HEK293 (cell line): ENCODE measurements at regions not wholly inside any gene's neighbourhood (a gene's known extent, or its start where the extent isn't known, plus 50 kb on each side); places are given as distances from the start of the nearest gene placed in this dataset.

Experiments
- CTCF ChIA-PET: fragments of 350-600 bp; formaldehyde crosslinking; extraction: SDS; loops from one replicate; lab custom pipeline; 2021; ENCODE audit warnings: antibody characterized with exemption; lab: Yijun Ruan, JAX
- POLR2A ChIA-PET: fragments of 300-600 bp; formaldehyde crosslinking; extraction: SDS; loops from one replicate; lab custom pipeline; 2020; ENCODE audit warnings: antibody characterized with exemption, inconsistent platforms; lab: Yijun Ruan, JAX
- H3K27ac ChIP-seq: fragments of 200-500 bp; sonication (Bioruptor generic); 2 replicates; pipeline ENCODE4 v1.5.1; 2014; ENCODE audit warnings: low read depth, low read length, control low read depth, inconsistent platforms; ENCODE audit errors: extremely low read depth
- H3K36me3 ChIP-seq, 2 experiments: fragments of 200-500 bp in 1 of 2; sonication (Bioruptor generic) in 1 of 2; 1 replicate in 1 of 2; 2 replicates in 1 of 2; pipeline ENCODE4 v1.5.1; 2014 to 2017; ENCODE audit warnings: inconsistent platforms in 2 of 2, low read length in 2 of 2; ENCODE audit not compliant: control insufficient read depth in 2 of 2, insufficient read depth in 1 of 2
- H3K4me1 ChIP-seq: fragments of 200-500 bp; sonication (Bioruptor generic); 2 replicates; pipeline ENCODE4 v1.5.1; 2014; ENCODE audit warnings: mild to moderate bottlenecking, low read length, inconsistent platforms; ENCODE audit not compliant: control insufficient read depth, insufficient read depth
- H3K4me3 ChIP-seq: 2 replicates; pipeline ENCODE4 v1.5.1; 2011; ENCODE audit warnings: low read depth, mild to moderate bottlenecking, control low read depth, low read length, moderate library complexity
- H3K9me3 ChIP-seq: fragments of 200-500 bp; sonication (Bioruptor generic); 2 replicates; pipeline ENCODE4 v1.5.1; 2014; ENCODE audit warnings: low read depth, low read length, inconsistent platforms; ENCODE audit not compliant: control insufficient read depth, insufficient read depth
- BCL6B ChIP-seq: fragments of 450-650 bp; formaldehyde crosslinking; IDR thresholded peaks from 2 replicates; pipeline ENCODE4 v1.5.1; 2017; ENCODE audit warnings: missing biosample characterization, missing genetic modification characterization
- KLF7 ChIP-seq: fragments of 450-650 bp; formaldehyde crosslinking; IDR thresholded peaks from 2 replicates; pipeline ENCODE4 v1.5.1; 2016; ENCODE audit warnings: missing biosample characterization, missing genetic modification characterization, borderline replicate concordance
- KLF9 ChIP-seq: fragments of 450-650 bp; formaldehyde crosslinking; IDR thresholded peaks from 2 replicates; pipeline ENCODE4 v1.5.1; 2016; ENCODE audit warnings: missing biosample characterization, missing genetic modification characterization, low read depth
- MZF1 ChIP-seq: fragments of 450-650 bp; formaldehyde crosslinking; IDR thresholded peaks from 2 replicates; pipeline ENCODE4 v1.5.1; 2017; ENCODE audit warnings: missing biosample characterization, missing genetic modification characterization, borderline replicate concordance
- PRDM1 ChIP-seq: fragments of 450-650 bp; formaldehyde crosslinking; IDR thresholded peaks from 2 replicates; pipeline ENCODE4; 2016; ENCODE audit warnings: missing biosample characterization, missing genetic modification characterization
- PRDM2 ChIP-seq: fragments of 450-650 bp; formaldehyde crosslinking; IDR thresholded peaks from 2 replicates; pipeline ENCODE4 v1.5.1; 2016; ENCODE audit warnings: missing biosample characterization, missing genetic modification characterization, borderline replicate concordance
- SETDB1 ChIP-seq: IDR thresholded peaks from one replicate; pipeline ENCODE4 v1.6.1; 2017; ENCODE audit warnings: mild to moderate bottlenecking, low read length, moderate library complexity, mixed read lengths; ENCODE audit not compliant: insufficient read length
- YY2 ChIP-seq: fragments of 450-650 bp; formaldehyde crosslinking; IDR thresholded peaks from 2 replicates; pipeline ENCODE4 v1.5.1; 2016; ENCODE audit warnings: missing biosample characterization, missing genetic modification characterization
- ZNF138 ChIP-seq: fragments of 450-650 bp; formaldehyde crosslinking; IDR thresholded peaks from 2 replicates; pipeline ENCODE4 v1.5.1; 2016; ENCODE audit warnings: missing biosample characterization, missing genetic modification characterization, borderline replicate concordance
- ZNF140 ChIP-seq: fragments of 450-650 bp; formaldehyde crosslinking; IDR thresholded peaks from 2 replicates; pipeline ENCODE4 v1.5.1; 2016; ENCODE audit warnings: missing biosample characterization, missing genetic modification characterization
- ZNF19 ChIP-seq: fragments of 450-650 bp; formaldehyde crosslinking; IDR thresholded peaks from 2 replicates; pipeline ENCODE4; 2016; ENCODE audit warnings: missing biosample characterization, missing genetic modification characterization, low read depth
- ZSCAN5A ChIP-seq: fragments of 450-650 bp; formaldehyde crosslinking; IDR thresholded peaks from 2 replicates; pipeline ENCODE4 v1.5.1; 2016; ENCODE audit warnings: missing biosample characterization, missing genetic modification characterization
- ZXDB ChIP-seq: fragments of 450-650 bp; formaldehyde crosslinking; IDR thresholded peaks from 2 replicates; pipeline ENCODE4 v1.5.1; 2016; ENCODE audit warnings: missing biosample characterization, missing genetic modification characterization

GRCh38 chr2:57570961-57571360 lies 475.6 kb upstream of the VRK2 start:
- H3K4me3 ChIP-seq = no peak overlapping the region
- CTCF ChIA-PET = no interaction called here
- no peak for TF ChIP-seq KLF9
- no peaks in the 10 kb centered on the region for H3K36me3 ChIP-seq
- POLR2A ChIA-PET = no interaction called here
- no peaks in the 10 kb centered on the region for H3K9me3 ChIP-seq
- H3K4me1 ChIP-seq = no peaks in the 10 kb centered on the region
- no peak overlapping the region for H3K27ac ChIP-seq

- Histone ChIP-seq H3K9me3 (no peaks in the 10 kb centered on the region), H3K4me1 (no peaks in the 10 kb centered on the region), H3K36me3 (no peaks in the 10 kb centered on the region), H3K4me3 (no peak overlapping the region), H3K27ac (no peak overlapping the region)
- TF ChIP-seq ZNF140 (no peak), ZXDB (no peak), ZSCAN5A (tag by site-specific recombination) (no peak), MZF1 (tag by site-specific recombination) (no peak), PRDM2 (no peak), BCL6B (no peak), KLF7 (tag by site-specific recombination) (no peak), ZNF19 (no peak), PRDM1 (tag by site-specific recombination) (no peak), ZNF138 (no peak), SETDB1 (no peak)
- ChIA-PET CTCF (no interaction called here), POLR2A (no interaction called here)
Measured at GRCh38 chr2:57575700-57576268, 470.8 kb upstream of the VRK2 start.

- no peak for TF ChIP-seq YY2 (tag by site-specific recombination)
- ChIA-PET CTCF (no interaction called here), POLR2A (no interaction called here)
- Histone ChIP-seq H3K9me3 (no peaks in the 10 kb centered on the region), H3K4me1 (no peaks in the 10 kb centered on the region), H3K27ac (no peak overlapping the region), H3K4me3 (no peak overlapping the region), H3K36me3 (no peaks in the 10 kb centered on the region)
Measured at GRCh38 chr2:57576983-57577382, 469.6 kb upstream of the VRK2 start.
